ENCODE measurements at regions not wholly inside any gene's neighbourhood (a gene's known extent, or its start where the extent isn't known, plus 50 kb on each side); places are given as distances from the start of the nearest gene placed in this dataset.

GRCh38 chr3:118760585-118761290, 273.9 kb downstream of the IGSF11 start:
- no peak overlapping the region for H3K14ac ChIP-seq (ENCODE audit: low read length in 2 of 2)
- 55% methylated on average over 5 of the region's 5 CpGs for WGBS
- no peak overlapping the region for H3K18ac ChIP-seq (ENCODE audit: low read depth in 1 of 2, low read length in 2 of 2)
- H3K79me1 ChIP-seq (replicated peaks; ENCODE audit: low read length, poor library complexity, severe bottlenecking), result no peaks in the 10 kb centered on the region
- no peak overlapping the region for H2BK15ac ChIP-seq (ENCODE audit: low read depth, poor library complexity, severe bottlenecking)
- no peak overlapping the region for H2BK120ac ChIP-seq (ENCODE audit: low read depth, low read length)
- H3K23ac ChIP-seq (ENCODE audit: low read length in 2 of 2), result no peak overlapping the region
- H2BK12ac ChIP-seq (ENCODE audit: low read length in 2 of 2), result no peak overlapping the region
- no peak overlapping the region for H4K8ac ChIP-seq (ENCODE audit: low read length)
- DNase-seq, result no peak
- H3K27me3 ChIP-seq (ENCODE audit: control insufficient read depth in 1 of 2, insufficient read depth in 1 of 2, low read length in 2 of 2), result no peaks in the 10 kb centered on the region
- H3K4me3 ChIP-seq (ENCODE audit: insufficient read depth in 1 of 2, low read depth in 1 of 2, low read length in 2 of 2), result no peak overlapping the region
- no peaks in the 10 kb centered on the region for H3K36me3 ChIP-seq (ENCODE audit: control insufficient read depth in 1 of 2, insufficient read depth in 2 of 2, low read depth in 1 of 2, low read length in 2 of 2)
- H3K4me2 ChIP-seq (ENCODE audit: low read length, poor library complexity, severe bottlenecking), result no peak overlapping the region
- no peak overlapping the region for H2AK5ac ChIP-seq (ENCODE audit: low read length, severe bottlenecking)
- H3K9ac ChIP-seq (ENCODE audit: low read length), result no peak overlapping the region
- H2BK5ac ChIP-seq (ENCODE audit: low read depth, low read length, poor library complexity, severe bottlenecking), result no peak overlapping the region
- H3K4ac ChIP-seq (ENCODE audit: low read depth in 1 of 2, low read length in 2 of 2), result no peak overlapping the region
- H4K91ac ChIP-seq (ENCODE audit: low read length), result no peak overlapping the region
- H3K4me1 ChIP-seq (ENCODE audit: control insufficient read depth, insufficient read depth, low read depth, low read length), result no peaks in the 10 kb centered on the region
- no peaks in the 10 kb centered on the region for H3K9me3 ChIP-seq (ENCODE audit: control insufficient read depth, low read length)
- no peak overlapping the region for H3K27ac ChIP-seq (ENCODE audit: low read length, poor library complexity, severe bottlenecking)
- H2AFZ ChIP-seq (ENCODE audit: low read depth, low read length), result no peak overlapping the region

DNA sequence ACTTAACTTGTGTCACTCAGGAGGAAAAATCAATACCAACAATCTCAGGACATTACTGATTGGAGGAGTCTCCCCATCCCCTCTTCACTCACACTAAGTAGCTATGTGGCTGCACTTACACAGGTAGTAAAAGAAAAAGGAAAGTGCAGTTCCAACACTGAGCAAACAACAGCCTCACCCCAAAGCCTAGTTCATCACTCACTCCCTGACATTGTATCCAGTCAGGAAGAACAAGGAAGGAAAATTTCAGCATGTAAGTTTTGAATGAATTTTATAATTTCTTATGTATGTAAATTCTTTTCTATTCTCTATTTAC, 273.4 kb downstream of the IGSF11 start:
- no peaks in the 10 kb centered on the region for H3K4me1 ChIP-seq (ENCODE audit: control insufficient read depth, insufficient read depth, low read depth, low read length)
- H3K36me3 ChIP-seq (ENCODE audit: control insufficient read depth in 1 of 2, insufficient read depth in 2 of 2, low read depth in 1 of 2, low read length in 2 of 2), result no peaks in the 10 kb centered on the region
- H3K9me3 ChIP-seq (ENCODE audit: control insufficient read depth, low read length), result no peaks in the 10 kb centered on the region
- H4K8ac ChIP-seq (ENCODE audit: low read length), result no peak overlapping the region
- H3K9ac ChIP-seq (ENCODE audit: low read length), result no peak overlapping the region
- H3K79me1 ChIP-seq (replicated peaks; ENCODE audit: low read length, poor library complexity, severe bottlenecking), result no peaks in the 10 kb centered on the region
- no peak overlapping the region for H3K4ac ChIP-seq (ENCODE audit: low read depth in 1 of 2, low read length in 2 of 2)
- H3K27me3 ChIP-seq (ENCODE audit: control insufficient read depth in 1 of 2, insufficient read depth in 1 of 2, low read length in 2 of 2), result no peaks in the 10 kb centered on the region
- H2BK120ac ChIP-seq (ENCODE audit: low read depth, low read length), result no peak overlapping the region
- no peak overlapping the region for H3K4me3 ChIP-seq (ENCODE audit: insufficient read depth in 1 of 2, low read depth in 1 of 2, low read length in 2 of 2)
- H2BK15ac ChIP-seq (ENCODE audit: low read depth, poor library complexity, severe bottlenecking), result no peak overlapping the region
- no peak overlapping the region for H2AFZ ChIP-seq (ENCODE audit: low read depth, low read length)
- no peak overlapping the region for H3K14ac ChIP-seq (ENCODE audit: low read length in 2 of 2)
- no peak overlapping the region for H3K23ac ChIP-seq (ENCODE audit: low read length in 2 of 2)
- no peak overlapping the region for H2BK5ac ChIP-seq (ENCODE audit: low read depth, low read length, poor library complexity, severe bottlenecking)
- DNase-seq, result no peak
- no peak overlapping the region for H2AK5ac ChIP-seq (ENCODE audit: low read length, severe bottlenecking)
- no peak overlapping the region for H3K27ac ChIP-seq (ENCODE audit: low read length, poor library complexity, severe bottlenecking)
- no peak overlapping the region for H2BK12ac ChIP-seq (ENCODE audit: low read length in 2 of 2)
- H3K18ac ChIP-seq (ENCODE audit: low read depth in 1 of 2, low read length in 2 of 2), result no peak overlapping the region
- H4K91ac ChIP-seq (ENCODE audit: low read length), result no peak overlapping the region
- H3K4me2 ChIP-seq (ENCODE audit: low read length, poor library complexity, severe bottlenecking), result no peak overlapping the region

DNA sequence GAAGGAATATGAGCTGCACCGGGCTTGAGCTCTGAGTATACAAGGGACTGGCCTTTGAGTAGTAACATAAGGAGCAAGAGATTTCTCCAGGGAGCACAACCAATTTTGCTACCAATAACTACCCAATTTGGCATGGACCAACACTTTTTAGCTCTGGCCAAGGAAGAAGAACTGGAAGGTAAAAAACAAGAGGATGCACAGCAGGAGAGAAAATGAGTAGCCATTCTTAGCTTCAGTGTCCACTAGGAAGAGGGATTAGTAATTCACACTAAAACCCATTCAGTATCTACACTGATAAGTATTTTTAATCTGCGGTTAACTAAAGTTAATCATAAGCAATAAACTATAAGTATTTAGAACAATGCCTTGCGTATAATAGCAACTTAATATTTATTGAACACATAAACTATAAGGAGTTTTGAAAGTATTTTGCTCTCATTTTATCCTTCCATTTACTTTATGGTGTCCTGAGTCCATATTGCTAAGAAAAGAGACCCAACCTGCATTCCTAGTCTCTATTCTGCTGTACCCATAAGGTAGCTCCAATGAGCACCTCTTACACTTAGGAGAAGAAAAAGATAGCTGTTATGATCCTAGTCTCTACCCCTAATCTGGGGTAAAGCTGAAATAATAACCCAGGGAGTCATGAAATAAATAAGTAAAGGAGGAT, 268.9 kb downstream of the IGSF11 start:
- H2AK5ac ChIP-seq (ENCODE audit: low read length, severe bottlenecking), result no peak overlapping the region
- no peaks in the 10 kb centered on the region for H3K79me1 ChIP-seq (replicated peaks; ENCODE audit: low read length, poor library complexity, severe bottlenecking)
- no peak overlapping the region for H3K9ac ChIP-seq (ENCODE audit: low read length)
- no peak overlapping the region for H3K4me2 ChIP-seq (ENCODE audit: low read length, poor library complexity, severe bottlenecking)
- no peak overlapping the region for H3K18ac ChIP-seq (ENCODE audit: low read depth in 1 of 2, low read length in 2 of 2)
- no peak for DNase-seq
- no peak overlapping the region for H2BK120ac ChIP-seq (ENCODE audit: low read depth, low read length)
- H2BK12ac ChIP-seq (ENCODE audit: low read length in 2 of 2), result no peak overlapping the region
- no peak overlapping the region for H2BK5ac ChIP-seq (ENCODE audit: low read depth, low read length, poor library complexity, severe bottlenecking)
- no peaks in the 10 kb centered on the region for H3K4me1 ChIP-seq (ENCODE audit: control insufficient read depth, insufficient read depth, low read depth, low read length)
- no peak overlapping the region for H2BK15ac ChIP-seq (ENCODE audit: low read depth, poor library complexity, severe bottlenecking)
- H4K8ac ChIP-seq (ENCODE audit: low read length), result no peak overlapping the region
- no peaks in the 10 kb centered on the region for H3K27me3 ChIP-seq (ENCODE audit: control insufficient read depth in 1 of 2, insufficient read depth in 1 of 2, low read length in 2 of 2)
- no peaks in the 10 kb centered on the region for H3K36me3 ChIP-seq (ENCODE audit: control insufficient read depth in 1 of 2, insufficient read depth in 2 of 2, low read depth in 1 of 2, low read length in 2 of 2)
- no peak overlapping the region for H2AFZ ChIP-seq (ENCODE audit: low read depth, low read length)
- no peaks in the 10 kb centered on the region for H3K9me3 ChIP-seq (ENCODE audit: control insufficient read depth, low read length)
- no peak overlapping the region for H3K4ac ChIP-seq (ENCODE audit: low read depth in 1 of 2, low read length in 2 of 2)
- H3K14ac ChIP-seq (ENCODE audit: low read length in 2 of 2), result no peak overlapping the region
- 88% methylated on average over 1 of the region's 3 CpGs for whole genome bisulfite sequencing
- H3K23ac ChIP-seq (ENCODE audit: low read length in 2 of 2), result no peak overlapping the region
- H3K4me3 ChIP-seq (ENCODE audit: insufficient read depth in 1 of 2, low read depth in 1 of 2, low read length in 2 of 2), result no peak overlapping the region
- H4K91ac ChIP-seq (ENCODE audit: low read length), result no peak overlapping the region
- H3K27ac ChIP-seq (ENCODE audit: low read length, poor library complexity, severe bottlenecking), result no peak overlapping the region

- no peak overlapping the region for H3K18ac ChIP-seq (ENCODE audit: low read depth in 1 of 2, low read length in 2 of 2)
- no peak overlapping the region for H3K4ac ChIP-seq (ENCODE audit: low read depth in 1 of 2, low read length in 2 of 2)
- no peak overlapping the region for H3K23ac ChIP-seq (ENCODE audit: low read length in 2 of 2)
- no peak overlapping the region for H3K4me2 ChIP-seq (ENCODE audit: low read length, poor library complexity, severe bottlenecking)
- H3K27ac ChIP-seq (ENCODE audit: low read length, poor library complexity, severe bottlenecking), result no peak overlapping the region
- no peaks in the 10 kb centered on the region for H3K4me1 ChIP-seq (ENCODE audit: control insufficient read depth, insufficient read depth, low read depth, low read length)
- no peak overlapping the region for H3K4me3 ChIP-seq (ENCODE audit: insufficient read depth in 1 of 2, low read depth in 1 of 2, low read length in 2 of 2)
- no peak overlapping the region for H4K8ac ChIP-seq (ENCODE audit: low read length)
- no peaks in the 10 kb centered on the region for H3K36me3 ChIP-seq (ENCODE audit: control insufficient read depth in 1 of 2, insufficient read depth in 2 of 2, low read depth in 1 of 2, low read length in 2 of 2)
- no peak overlapping the region for H4K91ac ChIP-seq (ENCODE audit: low read length)
- H3K79me1 ChIP-seq (replicated peaks; ENCODE audit: low read length, poor library complexity, severe bottlenecking), result no peaks in the 10 kb centered on the region
- H3K14ac ChIP-seq (ENCODE audit: low read length in 2 of 2), result no peak overlapping the region
- no peak for DNase-seq
- H2AFZ ChIP-seq (ENCODE audit: low read depth, low read length), result no peak overlapping the region
- no peaks in the 10 kb centered on the region for H3K9me3 ChIP-seq (ENCODE audit: control insufficient read depth, low read length)
- no peak overlapping the region for H3K9ac ChIP-seq (ENCODE audit: low read length)
- no peak overlapping the region for H2BK5ac ChIP-seq (ENCODE audit: low read depth, low read length, poor library complexity, severe bottlenecking)
- H2BK15ac ChIP-seq (ENCODE audit: low read depth, poor library complexity, severe bottlenecking), result no peak overlapping the region
- H2BK12ac ChIP-seq (ENCODE audit: low read length in 2 of 2), result no peak overlapping the region
- no peaks in the 10 kb centered on the region for H3K27me3 ChIP-seq (ENCODE audit: control insufficient read depth in 1 of 2, insufficient read depth in 1 of 2, low read length in 2 of 2)
- no peak overlapping the region for H2BK120ac ChIP-seq (ENCODE audit: low read depth, low read length)
- no peak overlapping the region for H2AK5ac ChIP-seq (ENCODE audit: low read length, severe bottlenecking)
Observed at GRCh38 chr3:118766306-118766669, 268.4 kb downstream of the IGSF11 start.

All from mesenchymal stem cell (in vitro differentiated cells and primary cell).